Mesendoderm (in vitro differentiated cells): ENCODE measurements at regions not wholly inside any gene's neighbourhood (a gene's known extent, or its start where the extent isn't known, plus 50 kb on each side); places are given as distances from the start of the nearest gene placed in this dataset.

Experiments used
- DNase-seq: peaks from one replicate; pipeline ENCODE4 v3.0.0; 2013
- H2AK5ac ChIP-seq: 2 replicates; pipeline ENCODE4 v1.6.1; 2013; ENCODE audit warnings: low read length, inconsistent platforms
- H2BK120ac ChIP-seq: 2 replicates; pipeline ENCODE4 v1.6.1; 2013; ENCODE audit warnings: low read depth, mild to moderate bottlenecking, low read length, moderate library complexity, mixed read lengths
- H2BK15ac ChIP-seq: replicated peaks from 2 replicates; pipeline ENCODE4 v1.6.1; 2013; ENCODE audit warnings: low read depth, mild to moderate bottlenecking, moderate library complexity
- H2BK5ac ChIP-seq: 2 replicates; pipeline ENCODE4 v1.6.1; 2013; ENCODE audit warnings: low read length, inconsistent platforms
- H3K18ac ChIP-seq: 2 replicates; pipeline ENCODE4 v1.6.1; 2013; ENCODE audit warnings: mild to moderate bottlenecking, low read length, mixed read lengths
- H3K23ac ChIP-seq: one replicate; pipeline ENCODE4 v1.6.1; 2013; ENCODE audit warnings: low read length
- H3K27ac ChIP-seq: 2 replicates; pipeline ENCODE4 v1.5.1; 2013; ENCODE audit warnings: low read depth, mild to moderate bottlenecking, inconsistent platforms, low read length, moderate library complexity
- H3K27me3 ChIP-seq: 2 replicates; pipeline ENCODE4 v1.6.1; 2013; ENCODE audit warnings: low read length, control low read depth, mild to moderate bottlenecking, inconsistent platforms; ENCODE audit not compliant: insufficient read depth, poor library complexity
- H3K36me3 ChIP-seq: 2 replicates; pipeline ENCODE4 v1.6.1; 2013; ENCODE audit warnings: low read length, inconsistent platforms; ENCODE audit not compliant: control insufficient read depth, insufficient read depth
- H3K4ac ChIP-seq: one replicate; pipeline ENCODE4 v1.6.1; 2013; ENCODE audit warnings: low read depth, mild to moderate bottlenecking, low read length, moderate library complexity
- H3K4me1 ChIP-seq: 2 replicates; pipeline ENCODE4 v1.6.1; 2013; ENCODE audit warnings: low read depth, low read length, inconsistent platforms; ENCODE audit not compliant: control insufficient read depth
- H3K4me2 ChIP-seq: 2 replicates; pipeline ENCODE4 v1.6.1; 2013; ENCODE audit warnings: low read length
- H3K4me3 ChIP-seq: 2 replicates; pipeline ENCODE4 v1.5.1; 2013; ENCODE audit warnings: mild to moderate bottlenecking, low read length
- H3K56ac ChIP-seq: one replicate; pipeline ENCODE4 v1.6.1; 2013; ENCODE audit warnings: low read length
- H3K79me1 ChIP-seq: 2 replicates; pipeline ENCODE4 v1.6.1; 2013; ENCODE audit warnings: low read length, inconsistent platforms
- H3K79me2 ChIP-seq: 2 replicates; pipeline ENCODE4 v1.6.1; 2013; ENCODE audit warnings: mild to moderate bottlenecking, low read length; ENCODE audit not compliant: control insufficient read depth, insufficient read depth
- H3K9ac ChIP-seq: 2 replicates; pipeline ENCODE4 v1.6.1; 2013; ENCODE audit warnings: low read length, inconsistent platforms
- H4K5ac ChIP-seq: one replicate; pipeline ENCODE4 v1.6.1; 2013; ENCODE audit warnings: low read length
- H4K8ac ChIP-seq: one replicate; pipeline ENCODE4 v1.6.1; 2013; ENCODE audit warnings: low read depth, mild to moderate bottlenecking, control low read depth, low read length, moderate library complexity
- WGBS: extraction: QIAGEN DNeasy Blood & Tissue Kit; methylation state at CpG from one replicate; pipeline ENCODE4 v1.1.7; 2013; ENCODE audit warnings: low lambda C conversion rate, missing lambda C conversion rate; ENCODE audit not compliant: insufficient coverage; ENCODE audit errors: extremely low coverage; 5-methylcytosine and 5-hydroxymethylcytosine counted together

- Histone ChIP-seq H3K56ac (no peak overlapping the region), H3K4me2 (no peak overlapping the region), H4K5ac (no peak overlapping the region), H2AK5ac (no peak overlapping the region), H3K18ac (no peak overlapping the region), H2BK15ac (no peak overlapping the region), H3K4me1 (no peaks in the 10 kb centered on the region), H3K4ac (no peak overlapping the region), H3K9ac (no peak overlapping the region), H3K27me3 (no peaks in the 10 kb centered on the region), H3K4me3 (no peak overlapping the region), H3K23ac (no peak overlapping the region), H3K79me2 (no peaks in the 10 kb centered on the region), H2BK120ac (no peak overlapping the region), H3K79me1 (no peaks in the 10 kb centered on the region), H3K36me3 (no peaks in the 10 kb centered on the region), H2BK5ac (no peak overlapping the region), H4K8ac (no peak overlapping the region), H3K27ac (no peak overlapping the region)
- no CpG with 5 or more reads among the region's 15 CpGs for WGBS
- no peak for DNase-seq
Measured at GRCh38 chr9:16275795-16276624, 594.5 kb downstream of the BNC2 start.

DNA sequence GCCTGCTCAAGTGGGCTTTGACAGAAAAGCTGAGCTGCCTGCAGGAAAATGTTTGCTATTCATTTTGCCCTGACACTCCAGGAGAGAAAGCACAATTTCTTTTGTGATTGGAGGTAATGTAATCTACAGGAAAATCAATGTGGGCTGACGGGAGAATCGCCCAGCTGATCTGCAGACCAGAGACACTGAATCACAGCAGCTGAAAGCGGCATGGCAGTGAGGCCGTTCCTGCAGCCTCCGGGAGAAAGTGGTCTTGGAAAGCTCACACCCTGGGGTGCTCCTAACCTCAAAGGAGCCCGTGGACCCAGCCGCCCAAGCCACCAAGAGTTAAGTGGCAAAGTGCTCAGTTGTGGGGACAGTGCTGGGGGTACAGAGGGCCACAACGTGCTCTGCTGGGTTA is 593.6 kb downstream of the BNC2 start:
- no CpG with 5 or more reads among the region's 8 CpGs for WGBS
- H4K5ac ChIP-seq = no peak overlapping the region
- H2BK15ac ChIP-seq = no peak overlapping the region
- H2AK5ac ChIP-seq = no peak overlapping the region
- no peak overlapping the region for H3K27ac ChIP-seq
- no peak overlapping the region for H4K8ac ChIP-seq
- no peak overlapping the region for H2BK120ac ChIP-seq
- no peak overlapping the region for H3K4me3 ChIP-seq
- H3K36me3 ChIP-seq = no peaks in the 10 kb centered on the region
- H2BK5ac ChIP-seq = no peak overlapping the region
- no peaks in the 10 kb centered on the region for H3K27me3 ChIP-seq
- no peaks in the 10 kb centered on the region for H3K4me1 ChIP-seq
- no peak overlapping the region for H3K4ac ChIP-seq
- H3K79me2 ChIP-seq = no peaks in the 10 kb centered on the region
- no peak overlapping the region for H3K23ac ChIP-seq
- no peak overlapping the region for H3K56ac ChIP-seq
- H3K79me1 ChIP-seq = no peaks in the 10 kb centered on the region
- no peak overlapping the region for H3K18ac ChIP-seq
- H3K9ac ChIP-seq = no peak overlapping the region
- DNase-seq = no peak
- no peak overlapping the region for H3K4me2 ChIP-seq

GRCh38 chr9:16277471-16277960 is 593.0 kb downstream of the BNC2 start:
- H3K4ac ChIP-seq = no peak overlapping the region
- H4K8ac ChIP-seq = no peak overlapping the region
- H3K79me1 ChIP-seq = no peaks in the 10 kb centered on the region
- no peak overlapping the region for H3K9ac ChIP-seq
- H3K56ac ChIP-seq = no peak overlapping the region
- no peak overlapping the region for H2AK5ac ChIP-seq
- no peaks in the 10 kb centered on the region for H3K36me3 ChIP-seq
- H3K4me3 ChIP-seq = no peak overlapping the region
- no peak for DNase-seq
- no peak overlapping the region for H4K5ac ChIP-seq
- WGBS = no CpG with 5 or more reads among the region's 8 CpGs
- H3K23ac ChIP-seq = no peak overlapping the region
- H2BK15ac ChIP-seq = no peak overlapping the region
- H3K27me3 ChIP-seq = no peaks in the 10 kb centered on the region
- H2BK5ac ChIP-seq = no peak overlapping the region
- no peak overlapping the region for H3K27ac ChIP-seq
- H3K79me2 ChIP-seq = no peaks in the 10 kb centered on the region
- H3K4me2 ChIP-seq = no peak overlapping the region
- no peaks in the 10 kb centered on the region for H3K4me1 ChIP-seq
- H3K18ac ChIP-seq = no peak overlapping the region
- H2BK120ac ChIP-seq = no peak overlapping the region

DNA sequence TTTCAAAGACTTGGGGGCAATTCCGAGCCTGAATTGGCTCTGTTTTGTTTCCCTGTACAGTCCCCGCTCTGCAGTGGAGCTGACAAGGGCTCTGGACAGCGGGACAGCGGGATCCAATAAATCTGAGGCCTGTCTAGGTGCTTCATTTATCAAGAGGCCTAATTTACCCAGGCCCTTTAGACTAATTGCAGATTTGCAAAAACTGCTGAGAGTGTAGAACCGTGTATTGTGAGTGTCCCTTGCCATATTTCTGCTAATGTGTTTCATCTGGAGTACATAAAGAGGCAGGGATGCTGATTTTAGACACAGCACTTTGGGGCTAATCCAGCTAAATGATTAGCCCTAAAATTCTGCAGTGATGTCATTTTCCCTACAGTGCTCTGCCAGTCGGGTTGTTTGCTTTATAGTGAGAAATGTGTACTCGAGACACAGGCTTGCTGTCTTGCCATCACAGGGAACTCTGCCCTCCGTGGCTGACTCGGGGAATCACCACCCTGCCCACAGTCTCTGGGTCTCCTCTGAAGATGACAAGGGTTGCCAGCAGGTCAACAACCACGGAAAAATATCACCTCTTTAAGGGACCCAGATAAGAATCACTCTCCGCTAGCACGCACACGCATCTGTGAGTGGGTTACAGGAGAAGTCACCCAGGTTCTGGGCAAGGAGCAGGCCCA is 592.0 kb downstream of the BNC2 start:
- Histone ChIP-seq H3K4me3 (no peak overlapping the region), H3K18ac (no peak overlapping the region), H4K5ac (no peak overlapping the region), H4K8ac (no peak overlapping the region), H3K79me1 (no peaks in the 10 kb centered on the region), H3K4ac (no peak overlapping the region), H3K9ac (no peak overlapping the region), H2BK15ac (no peak overlapping the region), H3K4me1 (no peaks in the 10 kb centered on the region), H3K27ac (no peak overlapping the region), H3K27me3 (no peaks in the 10 kb centered on the region), H3K36me3 (no peaks in the 10 kb centered on the region), H3K4me2 (no peak overlapping the region), H2BK120ac (no peak overlapping the region), H3K79me2 (no peaks in the 10 kb centered on the region), H2BK5ac (no peak overlapping the region), H2AK5ac (no peak overlapping the region), H3K56ac (no peak overlapping the region), H3K23ac (no peak overlapping the region)
- no peak for DNase-seq
- WGBS = no CpG with 5 or more reads among the region's 13 CpGs

- Histone ChIP-seq H3K4me3 (no peak overlapping the region), H2BK5ac (no peak overlapping the region), H3K56ac (no peak overlapping the region), H2AK5ac (no peak overlapping the region), H2BK120ac (no peak overlapping the region), H3K18ac (no peak overlapping the region), H3K23ac (no peak overlapping the region), H4K5ac (no peak overlapping the region), H3K27me3 (no peaks in the 10 kb centered on the region), H3K4me1 (no peaks in the 10 kb centered on the region), H3K79me2 (no peaks in the 10 kb centered on the region), H2BK15ac (no peak overlapping the region), H3K27ac (no peak overlapping the region), H3K9ac (no peak overlapping the region), H3K4me2 (no peak overlapping the region), H3K79me1 (no peaks in the 10 kb centered on the region), H3K4ac (no peak overlapping the region), H3K36me3 (no peaks in the 10 kb centered on the region), H4K8ac (no peak overlapping the region)
- DNase-seq = no peak
- 100% methylated on average over 1 of the region's 5 CpGs for WGBS
Measured at GRCh38 chr9:16281707-16282106, 588.8 kb downstream of the BNC2 start.
